ENCODE measurements at regions not wholly inside any gene's neighbourhood (a gene's known extent, or its start where the extent isn't known, plus 50 kb on each side); places are given as distances from the start of the nearest gene placed in this dataset.

DNA sequence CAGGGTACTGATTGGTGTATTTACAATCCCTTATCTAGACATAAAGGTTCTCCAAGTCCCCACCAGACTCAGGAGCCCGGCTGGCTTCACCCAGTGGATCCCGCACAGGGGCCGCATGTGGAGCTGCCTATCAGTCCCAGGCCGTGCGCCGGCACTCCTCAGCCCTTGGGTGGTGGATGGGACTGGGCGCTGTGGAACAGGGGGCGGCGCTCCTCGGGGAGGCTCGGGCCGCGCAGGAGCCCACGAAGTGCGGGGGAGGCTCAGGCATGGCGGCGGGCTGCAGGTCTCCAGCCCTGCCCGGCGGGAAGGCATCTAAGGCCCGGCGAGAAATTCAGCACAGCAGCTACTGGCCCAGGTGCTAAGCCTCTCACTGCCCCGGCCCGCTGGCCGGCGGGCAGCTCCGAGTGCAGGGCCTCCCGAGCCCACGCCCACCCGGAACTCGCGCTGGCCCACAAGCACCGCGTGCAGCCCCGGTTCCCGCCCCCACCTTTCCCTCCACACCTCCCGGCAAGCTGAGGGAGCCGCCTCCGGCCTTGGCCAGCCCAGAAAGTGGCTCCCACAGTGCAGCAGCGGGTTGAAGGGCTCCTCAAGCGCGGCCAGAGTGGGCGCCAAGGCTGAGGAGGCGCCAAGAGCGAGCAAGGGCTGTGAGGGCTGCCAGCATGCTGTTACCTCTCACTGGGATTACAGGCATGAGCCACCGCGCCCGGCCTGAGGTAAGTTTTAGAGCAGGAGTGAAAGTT lies 60.0 kb upstream of the SCEL start:
- Histone ChIP-seq H3K36me3 (ENCODE audit: low read depth) (no peaks in the 10 kb centered on the region), H3K9ac (no peak overlapping the region), H4K20me1 (ENCODE audit: insufficient read depth) (no peaks in the 10 kb centered on the region), H3K9me2 (ENCODE audit: insufficient read depth) (no peaks in the 10 kb centered on the region), H3K4me2 (ENCODE audit: unreplicated experiment) (no peak overlapping the region), H3F3A (ENCODE audit: insufficient read depth) (peaks cover 9% of the 10 kb centered on the region; the same call in 1 of the 2 replicates), H3K4me1 (ENCODE audit: insufficient read depth) (peaks cover 15% of the 10 kb centered on the region), H2AFZ (no peak overlapping the region), H3K79me2 (ENCODE audit: insufficient read depth) (no peaks in the 10 kb centered on the region), H3K4me3 (no peak overlapping the region), H3K27ac (no peak overlapping the region), H3K9me3 (ENCODE audit: low read depth) (no peaks in the 10 kb centered on the region), H3K27me3 (replicated peaks; ENCODE audit: insufficient read depth) (no peaks in the 10 kb centered on the region)
- TF ChIP-seq EZH2 (IDR thresholded peaks at IDR 0.05; ENCODE audit: insufficient read depth, poor library complexity, severe bottlenecking), result no peak
- TF ChIP-seq EZH2phosphoT487 (IDR thresholded peaks at IDR 0.05; ENCODE audit: insufficient read depth, low read depth), result no peak
- DNase-seq, result no peak
- 94 to 95% methylated on average over 13 to 45 of the region's 47 CpGs for WGBS, 2 experiments (ENCODE audit: low coverage in 1 of 2, low lambda C conversion rate in 2 of 2, missing lambda C conversion rate in 2 of 2)
- in situ Hi-C loops (cut with MboI), result no loop called here

DNA sequence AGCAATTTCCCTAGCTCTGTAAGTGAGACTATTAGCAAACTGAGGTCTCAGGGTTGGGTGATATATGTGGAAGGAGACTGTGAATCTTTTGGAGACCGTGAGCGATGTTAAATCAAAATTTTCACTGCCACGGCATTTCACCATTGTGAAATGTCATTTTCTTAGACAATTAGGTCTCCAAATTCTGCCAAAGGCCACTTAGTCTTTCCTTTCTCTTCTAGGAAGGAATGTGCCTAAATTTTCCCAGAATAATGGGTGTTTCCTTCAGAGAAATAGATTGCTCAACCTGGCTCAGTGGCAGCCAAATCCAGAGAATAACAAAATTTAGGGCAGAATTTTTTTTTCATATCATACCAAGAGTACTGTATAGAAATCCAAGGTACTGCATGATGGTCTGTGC lies 64.5 kb upstream of the SCEL start:
- no peaks in the 10 kb centered on the region for H3K9me2 ChIP-seq (ENCODE audit: insufficient read depth)
- WGBS, 2 experiments (ENCODE audit: low coverage in 1 of 2, low lambda C conversion rate in 2 of 2, missing lambda C conversion rate in 2 of 2), result 14 to 24% methylated on average over 3 of the region's 3 CpGs

DNA sequence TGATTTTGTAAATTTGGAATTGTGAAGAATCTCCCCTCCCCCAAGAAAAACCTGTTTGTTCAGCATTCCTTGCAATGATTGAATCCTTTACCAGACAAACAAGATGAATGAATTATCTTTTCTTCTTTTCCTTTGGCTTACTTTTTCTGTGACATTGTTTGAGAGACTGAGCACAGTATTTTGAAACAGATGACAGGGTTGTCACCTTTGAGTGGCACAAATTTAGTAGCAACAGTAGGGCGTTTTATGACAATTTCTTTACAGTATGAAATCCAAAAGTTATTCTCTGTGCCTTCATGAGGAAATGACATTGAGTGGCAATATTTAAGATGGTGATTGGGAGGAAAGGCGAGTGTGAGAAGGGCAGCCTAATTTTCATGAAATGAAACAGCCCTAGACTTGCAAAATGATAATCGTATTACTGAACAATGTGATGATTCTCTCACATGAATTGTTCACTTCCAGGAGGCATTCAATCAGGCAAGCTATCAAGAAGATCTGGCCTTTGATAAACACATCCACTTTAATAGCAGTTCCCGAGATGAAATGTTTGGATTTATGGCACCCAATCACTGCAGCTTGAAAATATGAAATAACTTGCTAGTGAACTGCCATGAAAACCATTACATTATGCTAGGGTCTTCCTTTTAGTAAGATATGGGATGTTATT lies 68.6 kb upstream of the SCEL start:
- Histone ChIP-seq H3K9ac (no peak overlapping the region), H3K79me2 (ENCODE audit: insufficient read depth) (no peaks in the 10 kb centered on the region), H3K27me3 (replicated peaks; ENCODE audit: insufficient read depth) (no peaks in the 10 kb centered on the region), H3K9me2 (ENCODE audit: insufficient read depth) (no peaks in the 10 kb centered on the region), H3K4me2 (ENCODE audit: unreplicated experiment) (no peak overlapping the region), H3K9me3 (ENCODE audit: low read depth) (no peaks in the 10 kb centered on the region), H3F3A (ENCODE audit: insufficient read depth) (no peaks in the 10 kb centered on the region), H3K36me3 (ENCODE audit: low read depth) (no peaks in the 10 kb centered on the region), H2AFZ (no peak overlapping the region), H3K27ac (no peak overlapping the region), H4K20me1 (ENCODE audit: insufficient read depth) (no peaks in the 10 kb centered on the region), H3K4me3 (no peak overlapping the region), H3K4me1 (ENCODE audit: insufficient read depth) (no peaks in the 10 kb centered on the region)
- TF ChIP-seq EZH2phosphoT487 (IDR thresholded peaks at IDR 0.05; ENCODE audit: insufficient read depth, low read depth), result no peak
- TF ChIP-seq EZH2 (IDR thresholded peaks at IDR 0.05; ENCODE audit: insufficient read depth, poor library complexity, severe bottlenecking), result no peak
- in situ Hi-C loops (cut with MboI), result no loop called here
- 59 to 64% methylated on average over 4 of the region's 4 CpGs for WGBS, 2 experiments (ENCODE audit: low coverage in 1 of 2, low lambda C conversion rate in 2 of 2, missing lambda C conversion rate in 2 of 2)
- no peak for DNase-seq

More for the DNA sequence above, 64.5 kb upstream of the SCEL start:
- H3K27me3 ChIP-seq (replicated peaks; ENCODE audit: insufficient read depth), result no peaks in the 10 kb centered on the region
- H3K4me3 ChIP-seq, result no peak overlapping the region
- H3K27ac ChIP-seq, result no peak overlapping the region
- no peaks in the 10 kb centered on the region for H3K4me1 ChIP-seq (ENCODE audit: insufficient read depth)
- no peaks in the 10 kb centered on the region for H3F3A ChIP-seq (ENCODE audit: insufficient read depth)
- no peak overlapping the region; the same call in 1 of the 2 replicates for H2AFZ ChIP-seq
- no peak for TF ChIP-seq EZH2phosphoT487 (IDR thresholded peaks at IDR 0.05; ENCODE audit: insufficient read depth, low read depth)
- no peak for TF ChIP-seq EZH2 (IDR thresholded peaks at IDR 0.05; ENCODE audit: insufficient read depth, poor library complexity, severe bottlenecking)
- H3K9ac ChIP-seq, result no peak overlapping the region
- in situ Hi-C loops (cut with MboI), result no loop called here
- H3K9me3 ChIP-seq (ENCODE audit: low read depth), result no peaks in the 10 kb centered on the region
- H3K36me3 ChIP-seq (ENCODE audit: low read depth), result no peaks in the 10 kb centered on the region
- H4K20me1 ChIP-seq (ENCODE audit: insufficient read depth), result no peaks in the 10 kb centered on the region
- peak; percentile 18 for DNase-seq
- no peak overlapping the region for H3K4me2 ChIP-seq (ENCODE audit: unreplicated experiment)
- H3K79me2 ChIP-seq (ENCODE audit: insufficient read depth), result no peaks in the 10 kb centered on the region

DNA sequence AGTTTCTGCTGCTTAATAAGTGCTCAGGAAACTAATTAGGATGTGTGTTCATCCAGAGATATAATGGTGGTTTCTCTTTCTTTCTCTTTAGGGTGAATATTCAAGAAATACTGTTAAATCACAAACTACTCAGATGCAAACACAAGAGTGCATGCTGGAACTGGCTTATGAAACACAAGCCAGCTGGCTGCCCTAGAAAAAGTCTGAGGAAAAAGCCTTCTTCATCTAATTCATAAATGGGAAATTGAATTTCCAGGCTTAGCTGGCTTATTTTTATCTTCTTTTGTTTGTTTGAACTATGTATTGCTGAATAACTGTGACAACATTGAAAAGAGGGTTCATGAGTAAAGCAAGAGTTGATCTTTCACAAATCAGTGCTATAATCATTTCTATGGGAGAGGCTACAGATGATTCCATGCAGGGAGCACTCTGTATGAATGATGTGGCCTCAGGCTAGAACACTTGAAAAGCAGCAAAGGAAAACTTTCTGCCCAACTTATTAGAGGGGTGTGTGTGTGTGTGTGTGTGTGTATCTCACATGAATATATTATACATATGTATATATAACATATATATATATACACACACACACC lies 69.8 kb upstream of the SCEL start:
- DNase-seq, result no peak
- TF ChIP-seq EZH2phosphoT487 (IDR thresholded peaks at IDR 0.05; ENCODE audit: insufficient read depth, low read depth) (no peak), EZH2 (IDR thresholded peaks at IDR 0.05; ENCODE audit: insufficient read depth, poor library complexity, severe bottlenecking) (no peak)
- in situ Hi-C loops (cut with MboI), result no loop called here

More for the DNA sequence above, 69.8 kb upstream of the SCEL start:
- Histone ChIP-seq H3K4me1 (ENCODE audit: insufficient read depth) (no peaks in the 10 kb centered on the region), H3K36me3 (ENCODE audit: low read depth) (no peaks in the 10 kb centered on the region), H3K79me2 (ENCODE audit: insufficient read depth) (no peaks in the 10 kb centered on the region), H4K20me1 (ENCODE audit: insufficient read depth) (no peaks in the 10 kb centered on the region), H3K9ac (no peak overlapping the region), H3K9me3 (ENCODE audit: low read depth) (no peaks in the 10 kb centered on the region), H3F3A (ENCODE audit: insufficient read depth) (no peaks in the 10 kb centered on the region), H3K4me3 (no peak overlapping the region), H3K4me2 (ENCODE audit: unreplicated experiment) (no peak overlapping the region), H3K27me3 (replicated peaks; ENCODE audit: insufficient read depth) (0 out of 2 replicates have a peak, but pooled peaks cover 3% of the 10 kb centered on the region), H3K9me2 (ENCODE audit: insufficient read depth) (no peaks in the 10 kb centered on the region), H2AFZ (no peak overlapping the region), H3K27ac (no peak overlapping the region)

All from GM23248 (cell line).